GM12864 (cell line): ENCODE measurements at regions not wholly inside any gene's neighbourhood (a gene's known extent, or its start where the extent isn't known, plus 50 kb on each side); places are given as distances from the start of the nearest gene placed in this dataset.

Experiments used
- DNase-seq: peaks from one replicate; pipeline ENCODE4 v3.0.0-alpha.2; 2011; ENCODE audit warnings: low read depth
- H3K4me3 ChIP-seq: 2 replicates; pipeline ENCODE4 v1.5.1; 2011; ENCODE audit warnings: mild to moderate bottlenecking, low read depth, low read length, control low read depth
- TF ChIP-seq, protein P1 (sequence below): IDR thresholded peaks from 2 replicates; pipeline ENCODE4 v1.5.1; 2011; ENCODE audit warnings: low read depth, mild to moderate bottlenecking, moderate library complexity, low read length, control low read depth, inconsistent platforms; ENCODE audit errors: missing control alignments

DNA sequence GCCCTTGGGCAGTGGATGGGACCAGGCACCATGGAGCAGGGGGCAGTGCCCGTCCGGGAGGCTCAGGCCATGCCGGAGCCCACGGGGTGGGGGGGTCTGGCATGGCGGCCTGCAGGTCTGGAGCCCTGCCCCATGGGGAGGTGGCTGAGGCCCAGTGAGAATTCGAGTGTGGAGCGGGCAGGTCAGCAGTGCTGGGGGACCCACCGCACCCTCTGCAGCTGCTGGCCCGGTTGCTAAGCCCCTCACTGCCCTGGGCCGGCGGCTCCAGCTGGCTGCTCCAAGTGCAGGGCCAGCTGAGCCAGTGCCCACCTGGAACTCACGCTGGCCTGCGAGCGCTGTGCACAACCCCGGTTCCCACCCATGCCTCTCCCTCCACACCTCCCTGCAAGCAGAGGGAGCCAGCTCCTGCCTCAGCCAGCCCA, 1157.9 kb upstream of the ADGRL3 start:
- no peak for DNase-seq
- no peak overlapping the region for H3K4me3 ChIP-seq
- TF ChIP-seq, protein P1, sequence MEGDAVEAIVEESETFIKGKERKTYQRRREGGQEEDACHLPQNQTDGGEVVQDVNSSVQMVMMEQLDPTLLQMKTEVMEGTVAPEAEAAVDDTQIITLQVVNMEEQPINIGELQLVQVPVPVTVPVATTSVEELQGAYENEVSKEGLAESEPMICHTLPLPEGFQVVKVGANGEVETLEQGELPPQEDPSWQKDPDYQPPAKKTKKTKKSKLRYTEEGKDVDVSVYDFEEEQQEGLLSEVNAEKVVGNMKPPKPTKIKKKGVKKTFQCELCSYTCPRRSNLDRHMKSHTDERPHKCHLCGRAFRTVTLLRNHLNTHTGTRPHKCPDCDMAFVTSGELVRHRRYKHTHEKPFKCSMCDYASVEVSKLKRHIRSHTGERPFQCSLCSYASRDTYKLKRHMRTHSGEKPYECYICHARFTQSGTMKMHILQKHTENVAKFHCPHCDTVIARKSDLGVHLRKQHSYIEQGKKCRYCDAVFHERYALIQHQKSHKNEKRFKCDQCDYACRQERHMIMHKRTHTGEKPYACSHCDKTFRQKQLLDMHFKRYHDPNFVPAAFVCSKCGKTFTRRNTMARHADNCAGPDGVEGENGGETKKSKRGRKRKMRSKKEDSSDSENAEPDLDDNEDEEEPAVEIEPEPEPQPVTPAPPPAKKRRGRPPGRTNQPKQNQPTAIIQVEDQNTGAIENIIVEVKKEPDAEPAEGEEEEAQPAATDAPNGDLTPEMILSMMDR, result no peak

GRCh38 chr4:60042941-60043340, 1157.2 kb upstream of the ADGRL3 start:
- TF ChIP-seq, protein P1, result no peak
- no peak overlapping the region for H3K4me3 ChIP-seq
- DNase-seq, result no peak

DNA sequence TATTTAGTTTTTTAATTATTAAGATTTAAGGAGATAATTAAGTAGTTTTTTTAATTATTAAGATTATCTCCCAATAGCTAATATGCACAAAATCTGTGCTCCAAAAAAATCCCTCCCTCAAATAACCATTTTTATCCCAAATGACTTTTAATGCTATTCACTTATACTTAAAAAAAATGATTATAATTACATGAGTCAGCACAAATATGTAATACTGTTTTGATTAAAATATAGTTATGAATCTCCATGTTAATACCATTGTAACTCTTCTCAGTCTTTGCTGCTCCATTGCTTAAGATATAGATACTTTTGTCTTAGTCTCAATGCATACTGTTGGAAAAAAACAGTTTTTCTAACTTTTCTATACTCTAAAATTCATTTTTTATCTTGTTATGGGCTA, 1121.1 kb upstream of the ADGRL3 start:
- TF ChIP-seq, protein P1, result no peak
- no peak overlapping the region for H3K4me3 ChIP-seq

GRCh38 chr4:60081839-60082238, 1118.3 kb upstream of the ADGRL3 start:
- DNase-seq, result no peak
- TF ChIP-seq, protein P1, result no peak

More for the DNA sequence above, 1121.1 kb upstream of the ADGRL3 start:
- no peak for DNase-seq

DNA sequence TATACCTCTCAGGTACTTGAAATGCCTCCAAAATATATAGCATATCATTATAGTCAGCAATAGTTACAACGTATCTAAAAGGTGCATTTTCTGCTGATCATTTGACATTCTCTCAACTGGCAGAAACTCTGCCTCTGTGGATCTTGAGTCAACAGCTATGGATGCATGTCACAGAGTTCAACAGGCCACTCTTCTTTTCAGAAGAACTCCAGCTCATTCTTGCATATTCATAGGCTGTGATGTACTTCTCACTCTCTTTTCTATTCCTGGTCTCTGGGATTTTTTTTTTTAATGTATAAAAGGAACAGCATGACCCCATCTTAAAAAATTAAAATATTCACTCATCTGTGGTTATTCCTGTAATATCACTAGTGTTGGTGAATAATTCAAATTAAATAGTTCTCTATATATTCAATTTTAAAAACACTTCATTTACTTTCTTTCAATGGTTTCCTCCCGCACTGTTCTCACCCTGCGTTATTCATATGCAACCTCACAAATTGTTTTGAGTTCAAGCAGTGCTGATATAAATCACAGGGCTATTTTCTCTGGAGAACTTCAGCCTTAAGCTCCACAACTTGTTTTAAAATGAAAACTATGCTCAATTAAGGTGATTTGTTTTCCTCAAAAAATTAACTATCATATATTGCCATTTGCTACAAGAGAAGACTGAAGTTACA, 1111.2 kb upstream of the ADGRL3 start:
- DNase-seq, result no peak
- TF ChIP-seq, protein P1, result no peak
- no peak overlapping the region for H3K4me3 ChIP-seq

More at GRCh38 chr4:60081839-60082238, 1118.3 kb upstream of the ADGRL3 start:
- no peak overlapping the region for H3K4me3 ChIP-seq

- no peak overlapping the region for H3K4me3 ChIP-seq
- DNase-seq, result no peak
- TF ChIP-seq, protein P1, result no peak
Measured at GRCh38 chr4:60089546-60090273, 1110.4 kb upstream of the ADGRL3 start.

GRCh38 chr4:60096676-60097075, 1103.5 kb upstream of the ADGRL3 start:
- TF ChIP-seq, protein P1, result no peak
- DNase-seq, result no peak
- H3K4me3 ChIP-seq, result no peak overlapping the region
